ENCODE measurements at regions not wholly inside any gene's neighbourhood (a gene's known extent, or its start where the extent isn't known, plus 50 kb on each side); places are given as distances from the start of the nearest gene placed in this dataset.

- no peak for TF ChIP-seq CTCF (IDR thresholded peaks at IDR 0.05; ENCODE audit: unreplicated experiment)
- no peaks in the 10 kb centered on the region for H3K4me1 Mint-ChIP-seq (ENCODE audit: low read depth)
- peaks cover 10% of the 10 kb centered on the region for H3K9me3 Mint-ChIP-seq (ENCODE audit: low read depth)
- no peaks in the 10 kb centered on the region for H3K27me3 Mint-ChIP-seq
- DNase-seq (ENCODE audit: low spot score, unreplicated experiment): no peak
- no peak overlapping the region for H3K4me3 Mint-ChIP-seq (ENCODE audit: low read depth)
- H3K27ac Mint-ChIP-seq: no peak overlapping the region
- no peaks in the 10 kb centered on the region for H3K36me3 Mint-ChIP-seq (ENCODE audit: insufficient read depth)
Measured at GRCh38 chr15:23913635-23914034, 226.5 kb upstream of the NDN start.

- Mint-ChIP-seq H3K27me3 (no peaks in the 10 kb centered on the region), H3K27ac (no peak overlapping the region), H3K36me3 (ENCODE audit: insufficient read depth) (no peaks in the 10 kb centered on the region), H3K4me1 (ENCODE audit: low read depth) (no peaks in the 10 kb centered on the region), H3K4me3 (ENCODE audit: low read depth) (no peak overlapping the region), H3K9me3 (ENCODE audit: low read depth) (peaks cover 11% of the 10 kb centered on the region)
- DNase-seq (ENCODE audit: low spot score, unreplicated experiment): no peak
- TF ChIP-seq CTCF (IDR thresholded peaks at IDR 0.05; ENCODE audit: unreplicated experiment): no peak
Measured at GRCh38 chr15:23924686-23925085, 237.6 kb upstream of the NDN start.

DNA sequence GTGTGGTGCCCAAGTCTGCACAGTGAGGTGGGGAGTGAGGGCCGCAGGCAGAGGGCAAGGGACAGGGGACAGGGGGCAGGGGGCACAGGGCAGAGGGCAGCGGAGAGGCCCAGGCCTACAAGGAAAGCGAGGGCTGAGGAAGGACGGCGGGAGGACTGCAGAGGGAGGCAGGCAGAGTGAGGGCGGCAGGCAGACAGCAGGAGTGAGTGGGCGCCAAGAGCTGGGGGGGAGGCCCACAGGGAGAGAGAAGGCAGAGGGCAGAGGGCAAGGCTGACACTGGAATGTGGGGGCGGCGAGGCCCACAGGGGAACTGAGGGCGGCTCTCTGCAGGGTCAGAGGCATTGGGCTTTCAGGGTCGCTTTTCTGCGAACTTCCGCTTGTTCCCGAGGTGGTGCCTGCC, 267.8 kb upstream of the NDN start:
- Mint-ChIP-seq H3K27ac (no peak overlapping the region), H3K27me3 (no peaks in the 10 kb centered on the region), H3K4me1 (ENCODE audit: low read depth) (no peaks in the 10 kb centered on the region), H3K36me3 (ENCODE audit: insufficient read depth) (no peaks in the 10 kb centered on the region), H3K9me3 (ENCODE audit: low read depth) (peaks cover 29% of the 10 kb centered on the region), H3K4me3 (ENCODE audit: low read depth) (no peak overlapping the region)
- no peak for TF ChIP-seq CTCF (IDR thresholded peaks at IDR 0.05; ENCODE audit: unreplicated experiment)
- DNase-seq (ENCODE audit: low spot score, unreplicated experiment): no peak

- H3K4me3 Mint-ChIP-seq (ENCODE audit: low read depth): no peak overlapping the region
- no peaks in the 10 kb centered on the region for H3K36me3 Mint-ChIP-seq (ENCODE audit: insufficient read depth)
- peaks cover 11% of the 10 kb centered on the region for H3K9me3 Mint-ChIP-seq (ENCODE audit: low read depth)
- DNase-seq (ENCODE audit: low spot score, unreplicated experiment): no peak
- H3K27ac Mint-ChIP-seq: no peak overlapping the region
- H3K4me1 Mint-ChIP-seq (ENCODE audit: low read depth): no peaks in the 10 kb centered on the region
- H3K27me3 Mint-ChIP-seq: no peaks in the 10 kb centered on the region
- TF ChIP-seq CTCF (IDR thresholded peaks at IDR 0.05; ENCODE audit: unreplicated experiment): no peak
Measured at GRCh38 chr15:23983500-23984259, 296.6 kb upstream of the NDN start.

GRCh38 chr15:23994273-23994672, 307.2 kb upstream of the NDN start:
- H3K36me3 Mint-ChIP-seq (ENCODE audit: insufficient read depth): peaks cover 3% of the 10 kb centered on the region
- H3K27ac Mint-ChIP-seq: no peak overlapping the region
- no peaks in the 10 kb centered on the region for H3K4me1 Mint-ChIP-seq (ENCODE audit: low read depth)
- no peaks in the 10 kb centered on the region for H3K27me3 Mint-ChIP-seq
- DNase-seq (ENCODE audit: low spot score, unreplicated experiment): no peak
- no peak overlapping the region for H3K4me3 Mint-ChIP-seq (ENCODE audit: low read depth)
- TF ChIP-seq CTCF (IDR thresholded peaks at IDR 0.05; ENCODE audit: unreplicated experiment): no peak
- H3K9me3 Mint-ChIP-seq (ENCODE audit: low read depth): peaks cover 36% of the 10 kb centered on the region

Measured in progenitor cell of endocrine pancreas (in vitro differentiated cells).